GM18909 (cell line): ENCODE measurements at regions not wholly inside any gene's neighbourhood (a gene's known extent, or its start where the extent isn't known, plus 50 kb on each side); places are given as distances from the start of the nearest gene placed in this dataset.

Experiments used
- ATAC-seq: cut with Tn5 transposase; IDR thresholded peaks from one replicate; pipeline ENCODE4 v1.9.1; 2021; ENCODE audit warnings: mild to moderate bottlenecking; ENCODE audit not compliant: unreplicated experiment, poor library complexity

- ATAC-seq, result no peak
Observed at GRCh38 chr2:14817848-14818247, 185.3 kb downstream of the LRATD1 start.

- ATAC-seq, result no peak
Observed at GRCh38 chr2:14826518-14826917, 194.0 kb downstream of the LRATD1 start.

GRCh38 chr2:14827226-14828023 is 194.9 kb downstream of the LRATD1 start:
- ATAC-seq, result no peak

GRCh38 chr2:14828223-14828622 is 195.7 kb downstream of the LRATD1 start:
- no peak for ATAC-seq

- no peak for ATAC-seq
Observed at GRCh38 chr2:14828968-14829367, 196.5 kb downstream of the LRATD1 start.

GRCh38 chr2:14831458-14831857 is 198.9 kb downstream of the LRATD1 start:
- no peak for ATAC-seq

GRCh38 chr2:14843507-14844204 is 211.1 kb downstream of the LRATD1 start:
- no peak for ATAC-seq

GRCh38 chr2:14855751-14856150 is 223.2 kb downstream of the LRATD1 start:
- no peak for ATAC-seq

- no peak for ATAC-seq
Observed at GRCh38 chr2:14861181-14861580, 228.7 kb downstream of the LRATD1 start.

GRCh38 chr2:14866736-14867352 is 234.3 kb downstream of the LRATD1 start:
- no peak for ATAC-seq

- no peak for ATAC-seq
Observed at GRCh38 chr2:14867853-14868252, 235.3 kb downstream of the LRATD1 start.

- ATAC-seq, result no peak
Observed at GRCh38 chr2:14872779-14873325, 240.3 kb downstream of the LRATD1 start.

- ATAC-seq, result no peak
Observed at GRCh38 chr2:14881651-14882327, 249.3 kb downstream of the LRATD1 start.

- no peak for ATAC-seq
Observed at GRCh38 chr2:14884651-14885050, 252.1 kb downstream of the LRATD1 start.

GRCh38 chr2:14891546-14891945 is 259.0 kb downstream of the LRATD1 start:
- no peak for ATAC-seq

GRCh38 chr2:14896330-14897030 is 264.0 kb downstream of the LRATD1 start:
- ATAC-seq, result no peak

- no peak for ATAC-seq
Observed at GRCh38 chr2:14899621-14900414, 267.3 kb downstream of the LRATD1 start.

GRCh38 chr2:14901737-14902136 is 269.2 kb downstream of the LRATD1 start:
- ATAC-seq, result no peak

GRCh38 chr2:14902953-14903352 is 270.4 kb downstream of the LRATD1 start:
- no peak for ATAC-seq
